ENCODE measurements at regions not wholly inside any gene's neighbourhood (a gene's known extent, or its start where the extent isn't known, plus 50 kb on each side); places are given as distances from the start of the nearest gene placed in this dataset.

DNA sequence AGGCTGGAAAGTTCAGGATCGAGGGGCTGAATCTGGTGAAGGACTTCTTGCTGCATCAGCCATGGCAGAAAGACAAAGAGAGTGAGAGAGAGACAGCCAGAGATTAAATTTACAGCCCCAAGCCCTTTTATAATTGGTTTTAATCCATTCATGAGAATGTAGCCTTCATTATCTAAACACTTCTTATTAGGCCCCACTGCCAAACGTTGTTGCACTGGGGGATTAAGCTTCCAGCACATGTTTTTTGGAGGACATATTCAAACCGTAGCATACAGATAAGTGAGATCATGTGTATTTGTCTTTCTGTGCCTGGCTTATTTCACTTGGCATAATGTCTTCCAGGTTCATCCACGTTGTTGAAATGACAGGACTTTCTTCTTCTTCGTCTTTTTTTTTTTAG lies 524.7 kb downstream of the SPRY1 start:
- Mint-ChIP-seq H3K9me3 (peaks cover 0 to 6% of the 10 kb centered on the region in 2 donors), H3K27me3 (no peaks in the 10 kb centered on the region), H3K36me3 (ENCODE audit: insufficient read depth) (no peaks in the 10 kb centered on the region), H3K27ac (no peak overlapping the region), H3K4me3 (no peak overlapping the region), H3K4me1 (ENCODE audit: low read depth in 2 of 2) (no peaks in the 10 kb centered on the region)
- ATAC-seq (replicated peaks) (no peak), DNase-seq (no peak)

GRCh38 chr4:123922847-123923246 lies 526.3 kb downstream of the SPRY1 start:
- no peaks in the 10 kb centered on the region for H3K27me3 Mint-ChIP-seq
- H3K36me3 Mint-ChIP-seq (ENCODE audit: insufficient read depth), result no peaks in the 10 kb centered on the region
- ATAC-seq (replicated peaks), result no peak
- H3K4me3 Mint-ChIP-seq, result no peak overlapping the region
- peaks cover 0 to 6% of the 10 kb centered on the region in 2 donors for H3K9me3 Mint-ChIP-seq
- no peak for DNase-seq
- H3K4me1 Mint-ChIP-seq (ENCODE audit: low read depth in 2 of 2), result no peaks in the 10 kb centered on the region
- H3K27ac Mint-ChIP-seq, result no peak overlapping the region

- ATAC-seq (replicated peaks), result no peak
- H3K36me3 Mint-ChIP-seq (ENCODE audit: insufficient read depth), result no peaks in the 10 kb centered on the region
Measured at GRCh38 chr4:123924536-123924935, 527.9 kb downstream of the SPRY1 start.

DNA sequence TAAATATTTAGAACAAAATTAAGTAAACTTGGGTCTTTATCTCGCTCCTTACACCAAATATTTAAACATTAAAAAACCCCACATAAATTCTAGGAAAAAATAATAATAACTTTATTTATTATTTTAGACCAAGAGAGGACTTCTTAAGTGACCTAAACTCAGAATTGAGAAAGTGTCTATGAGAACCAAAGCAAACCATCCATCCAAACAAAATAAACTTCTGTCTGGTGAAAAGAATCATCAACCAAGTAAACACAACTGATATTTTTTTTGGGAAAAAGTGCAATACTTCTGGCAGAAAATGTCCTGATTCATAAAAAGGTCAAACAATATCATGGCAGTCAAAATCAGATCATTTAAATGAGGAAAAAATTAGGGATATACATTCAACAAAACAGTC lies 533.0 kb downstream of the SPRY1 start:
- Mint-ChIP-seq H3K4me1 (ENCODE audit: low read depth in 2 of 2) (no peaks in the 10 kb centered on the region), H3K36me3 (ENCODE audit: insufficient read depth) (no peaks in the 10 kb centered on the region), H3K4me3 (no peak overlapping the region), H3K27ac (no peak overlapping the region), H3K9me3 (peaks cover 0 to 2% of the 10 kb centered on the region in 2 donors), H3K27me3 (no peaks in the 10 kb centered on the region)
- no peak for ATAC-seq (replicated peaks)
- DNase-seq, result no peak

More at GRCh38 chr4:123924536-123924935, 527.9 kb downstream of the SPRY1 start:
- Mint-ChIP-seq H3K27ac (no peak overlapping the region), H3K4me1 (ENCODE audit: low read depth in 2 of 2) (no peaks in the 10 kb centered on the region), H3K4me3 (no peak overlapping the region), H3K9me3 (peaks cover 0 to 6% of the 10 kb centered on the region in 2 donors), H3K27me3 (no peaks in the 10 kb centered on the region)
- no peak for DNase-seq

DNA sequence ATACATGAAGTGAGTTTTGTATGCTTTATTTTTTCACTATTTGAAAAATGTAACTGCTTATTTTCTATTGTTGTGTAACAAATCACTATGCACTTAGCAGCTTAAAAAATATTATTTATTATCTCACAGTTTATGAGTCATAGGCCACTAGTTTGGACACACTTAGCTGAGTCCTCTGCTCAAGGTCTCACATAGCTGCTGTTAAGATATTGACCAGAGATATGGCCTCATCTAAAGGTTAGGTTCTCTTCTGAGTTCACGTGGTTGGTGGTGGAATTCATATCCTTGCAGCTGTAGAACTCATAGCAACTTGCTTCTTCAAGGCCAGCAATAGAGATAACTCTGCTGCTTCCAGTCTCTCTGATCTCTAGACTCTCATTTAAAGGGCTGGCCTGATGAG lies 534.4 kb downstream of the SPRY1 start:
- Mint-ChIP-seq H3K36me3 (ENCODE audit: insufficient read depth) (no peaks in the 10 kb centered on the region), H3K9me3 (no peaks in the 10 kb centered on the region), H3K4me3 (no peak overlapping the region), H3K27ac (no peak overlapping the region), H3K4me1 (ENCODE audit: low read depth in 2 of 2) (no peaks in the 10 kb centered on the region), H3K27me3 (no peaks in the 10 kb centered on the region)
- no peak for ATAC-seq (replicated peaks)
- no peak for DNase-seq

DNA sequence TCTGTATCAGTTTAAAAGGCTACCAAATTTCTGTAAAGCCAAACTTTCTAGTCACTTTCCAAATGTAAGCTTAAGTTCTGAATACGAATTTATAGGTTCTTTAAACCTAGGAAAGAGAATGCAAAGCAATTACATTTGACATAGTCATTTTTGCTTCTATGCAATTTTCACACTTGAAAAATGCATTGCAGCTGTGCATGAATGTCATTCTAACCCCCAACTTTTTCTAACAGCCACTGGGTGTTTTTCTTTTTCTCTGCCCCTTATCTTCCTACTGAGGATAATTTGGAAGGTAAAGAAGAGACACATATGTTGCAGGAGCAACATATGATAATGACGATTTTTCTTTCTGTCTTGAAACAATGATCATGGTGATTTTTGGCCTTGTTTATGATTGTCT lies 537.5 kb downstream of the SPRY1 start:
- Mint-ChIP-seq H3K9me3 (no peaks in the 10 kb centered on the region), H3K36me3 (ENCODE audit: insufficient read depth) (no peaks in the 10 kb centered on the region), H3K4me1 (ENCODE audit: low read depth in 2 of 2) (no peaks in the 10 kb centered on the region), H3K27ac (no peak overlapping the region), H3K4me3 (no peak overlapping the region), H3K27me3 (no peaks in the 10 kb centered on the region)
- no peak for ATAC-seq (replicated peaks)
- DNase-seq, result no peak

- H3K36me3 Mint-ChIP-seq (ENCODE audit: insufficient read depth), result no peaks in the 10 kb centered on the region
- no peak overlapping the region for H3K4me3 Mint-ChIP-seq
- H3K27ac Mint-ChIP-seq, result no peak overlapping the region
- DNase-seq (no peak), ATAC-seq (replicated peaks) (no peak)
- H3K9me3 Mint-ChIP-seq, result no peaks in the 10 kb centered on the region
- no peaks in the 10 kb centered on the region for H3K27me3 Mint-ChIP-seq
- no peaks in the 10 kb centered on the region for H3K4me1 Mint-ChIP-seq (ENCODE audit: low read depth in 2 of 2)
Measured at GRCh38 chr4:123936621-123937043, 540.0 kb downstream of the SPRY1 start.

DNA sequence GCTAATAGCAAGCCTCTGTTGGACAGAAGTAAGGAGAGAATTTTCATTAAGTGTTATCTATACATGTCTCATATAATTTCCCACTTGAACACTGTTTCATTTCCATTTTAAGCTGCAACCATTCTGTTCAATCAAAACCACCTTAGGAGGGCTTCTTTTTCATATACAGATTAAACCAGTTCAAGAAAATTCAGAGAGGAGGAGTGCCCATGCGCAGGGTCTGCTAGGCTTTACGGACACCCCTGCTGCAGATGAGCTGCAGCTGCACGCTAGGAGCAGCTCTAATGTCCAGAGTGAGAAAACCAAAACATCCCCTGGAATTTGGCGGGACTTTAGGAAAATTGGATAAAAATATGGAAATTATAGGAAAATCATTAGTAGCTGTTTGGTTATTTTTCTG lies 541.0 kb downstream of the SPRY1 start:
- no peaks in the 10 kb centered on the region for H3K4me1 Mint-ChIP-seq (ENCODE audit: low read depth in 2 of 2)
- no peak overlapping the region for H3K27ac Mint-ChIP-seq
- no peaks in the 10 kb centered on the region for H3K27me3 Mint-ChIP-seq
- H3K4me3 Mint-ChIP-seq, result no peak overlapping the region
- no peaks in the 10 kb centered on the region for H3K9me3 Mint-ChIP-seq
- ATAC-seq (replicated peaks), result no peak
- no peaks in the 10 kb centered on the region for H3K36me3 Mint-ChIP-seq (ENCODE audit: insufficient read depth)
- no peak for DNase-seq

- no peaks in the 10 kb centered on the region for H3K36me3 Mint-ChIP-seq (ENCODE audit: insufficient read depth)
- H3K27ac Mint-ChIP-seq, result no peak overlapping the region
- DNase-seq, result no peak
- ATAC-seq (replicated peaks), result no peak
- H3K4me3 Mint-ChIP-seq, result no peak overlapping the region
- no peaks in the 10 kb centered on the region for H3K9me3 Mint-ChIP-seq
- no peaks in the 10 kb centered on the region for H3K27me3 Mint-ChIP-seq
- no peaks in the 10 kb centered on the region for H3K4me1 Mint-ChIP-seq (ENCODE audit: low read depth in 2 of 2)
Measured at GRCh38 chr4:123939621-123940020, 543.0 kb downstream of the SPRY1 start.

- no peak for DNase-seq
- H3K36me3 Mint-ChIP-seq (ENCODE audit: insufficient read depth), result no peaks in the 10 kb centered on the region
- H3K4me3 Mint-ChIP-seq, result no peak overlapping the region
- H3K27ac Mint-ChIP-seq, result no peak overlapping the region
- no peaks in the 10 kb centered on the region for H3K27me3 Mint-ChIP-seq
- H3K4me1 Mint-ChIP-seq (ENCODE audit: low read depth in 2 of 2), result no peaks in the 10 kb centered on the region
- no peak for ATAC-seq (replicated peaks)
- no peaks in the 10 kb centered on the region for H3K9me3 Mint-ChIP-seq
Measured at GRCh38 chr4:123940604-123941003, 544.0 kb downstream of the SPRY1 start.

GRCh38 chr4:123941306-123941705 lies 544.7 kb downstream of the SPRY1 start:
- ATAC-seq (replicated peaks), result no peak
- no peak for DNase-seq
- H3K4me3 Mint-ChIP-seq, result no peak overlapping the region
- no peak overlapping the region for H3K27ac Mint-ChIP-seq
- no peaks in the 10 kb centered on the region for H3K27me3 Mint-ChIP-seq
- H3K4me1 Mint-ChIP-seq (ENCODE audit: low read depth in 2 of 2), result no peaks in the 10 kb centered on the region
- no peaks in the 10 kb centered on the region for H3K9me3 Mint-ChIP-seq
- no peaks in the 10 kb centered on the region for H3K36me3 Mint-ChIP-seq (ENCODE audit: insufficient read depth)

- Mint-ChIP-seq H3K9me3 (no peaks in the 10 kb centered on the region), H3K4me3 (no peak overlapping the region), H3K27ac (no peak overlapping the region), H3K4me1 (ENCODE audit: low read depth in 2 of 2) (no peaks in the 10 kb centered on the region), H3K36me3 (ENCODE audit: insufficient read depth) (no peaks in the 10 kb centered on the region), H3K27me3 (no peaks in the 10 kb centered on the region)
- no peak for DNase-seq
- ATAC-seq (replicated peaks), result no peak
Measured at GRCh38 chr4:123943976-123944375, 547.4 kb downstream of the SPRY1 start.

DNA sequence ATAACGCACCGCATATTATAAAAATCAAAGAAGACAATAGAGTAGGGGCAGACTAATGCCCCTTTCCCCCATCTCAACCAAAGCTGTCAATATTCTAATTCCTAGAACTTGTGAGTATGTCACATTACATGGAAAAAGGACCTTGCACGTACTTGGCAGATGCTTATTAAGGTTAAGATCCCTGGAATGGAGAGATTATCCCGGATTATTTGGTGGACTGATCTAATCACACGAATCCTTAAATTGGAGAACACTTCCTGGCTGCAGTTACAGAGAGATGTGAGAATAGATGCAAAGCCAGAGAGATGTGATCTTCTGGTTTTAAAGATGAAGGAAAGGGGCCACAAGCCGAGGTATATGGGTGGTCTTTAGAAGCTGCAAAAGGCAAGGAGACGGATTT lies 548.7 kb downstream of the SPRY1 start:
- H3K27me3 Mint-ChIP-seq, result no peaks in the 10 kb centered on the region
- DNase-seq (no peak), ATAC-seq (replicated peaks) (no peak)
- H3K36me3 Mint-ChIP-seq (ENCODE audit: insufficient read depth), result no peaks in the 10 kb centered on the region
- H3K4me3 Mint-ChIP-seq, result no peak overlapping the region
- no peaks in the 10 kb centered on the region for H3K4me1 Mint-ChIP-seq (ENCODE audit: low read depth in 2 of 2)
- no peak overlapping the region for H3K27ac Mint-ChIP-seq
- H3K9me3 Mint-ChIP-seq, result no peaks in the 10 kb centered on the region

DNA sequence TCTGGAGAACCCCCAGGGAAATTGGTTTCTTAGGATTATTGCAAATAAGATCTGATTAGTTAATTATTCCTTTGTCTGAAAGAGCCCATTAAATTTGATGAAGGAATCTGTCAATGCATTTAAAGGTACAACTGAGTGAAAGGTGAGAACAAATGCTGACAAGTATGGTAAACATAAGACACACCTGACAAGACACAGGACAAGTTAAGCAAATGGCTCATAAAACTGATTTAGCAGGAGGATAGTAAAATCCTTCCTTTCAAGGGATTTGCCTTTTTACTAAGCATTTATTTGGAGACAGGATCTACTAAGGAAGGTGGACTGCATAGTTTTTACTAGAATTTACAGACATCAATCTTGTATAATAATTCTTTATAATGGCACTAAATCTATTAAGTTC lies 553.9 kb downstream of the SPRY1 start:
- Mint-ChIP-seq H3K4me3 (no peak overlapping the region), H3K27ac (no peak overlapping the region), H3K27me3 (no peaks in the 10 kb centered on the region), H3K36me3 (ENCODE audit: insufficient read depth) (no peaks in the 10 kb centered on the region), H3K4me1 (ENCODE audit: low read depth in 2 of 2) (no peaks in the 10 kb centered on the region), H3K9me3 (peaks cover 0 to 2% of the 10 kb centered on the region in 2 donors)
- ATAC-seq (replicated peaks) (no peak), DNase-seq (no peak)
